HCT116 (cell line): ENCODE measurements at regions not wholly inside any gene's neighbourhood (a gene's known extent, or its start where the extent isn't known, plus 50 kb on each side); places are given as distances from the start of the nearest gene placed in this dataset.

ENCODE experiments used
- ATAC-seq: fragments of 200-7000 bp; cut with Tn5 transposase; 2 replicates; pipeline ENCODE4 v1.9.1; 2020; ENCODE audit warnings: mild to moderate bottlenecking, moderate library complexity
- BruUV-seq: library from RNA; stranded (reverse); fragments of 400-500 nt; replicated peaks from 2 replicates; lab custom pipeline; 2021; lab: Mats Ljungman, UMichigan
- CTCF ChIA-PET: fragments of 300-600 bp; sonication (Branson Sonifier 250); formaldehyde crosslinking; loops from one replicate; lab custom pipeline; 2021; ENCODE audit warnings: antibody characterized with exemption; lab: Charles Lee
- POLR2A ChIA-PET: fragments of 300-600, 350-600 bp; sonication (Branson Sonifier 250); formaldehyde crosslinking; loops from one replicate; lab custom pipeline; 2021; ENCODE audit warnings: antibody characterized with exemption; lab: Charles Lee
- RAD21 ChIA-PET, 2 experiments: fragments of 300-600 bp; sonication (Branson Sonifier 250); formaldehyde crosslinking; loops; one replicate each; lab custom pipeline; 2023; ENCODE audit warnings: low total read pairs in 2 of 2; ENCODE audit not compliant: uncharacterized antibody in 2 of 2, unreplicated experiment in 2 of 2, low non-redundant PET in 1 of 2; lab: Charles Lee
- DNase-seq: peaks from one replicate; pipeline ENCODE4 v3.0.0-alpha.2; 2010; ENCODE audit warnings: low read depth, low spot score
- H2AFZ ChIP-seq: fragments of 200-600 bp; shearing (Covaris generic), sonication (generic); 2 replicates; pipeline ENCODE4 v1.6.1; 2017; ENCODE audit warnings: low read depth, mixed run types, mixed read lengths, antibody characterized with exemption, low read length; ENCODE audit not compliant: poor library complexity, severe bottlenecking
- H3K27ac ChIP-seq: 2 replicates; pipeline ENCODE4 v1.5.1; 2012; ENCODE audit warnings: low read depth, low read length
- H3K27me3 ChIP-seq: fragments of 200-600 bp; sonication (generic); 2 replicates; pipeline ENCODE4 v1.6.1; 2016; ENCODE audit warnings: mixed run types, low read length, mixed read lengths; ENCODE audit not compliant: insufficient read depth
- H3K36me3 ChIP-seq, 2 experiments: fragments of 200-500 bp in 1 of 2; fragments of 200-600 bp in 1 of 2; sonication (Bioruptor generic) in 1 of 2; sonication (generic) in 1 of 2; 2 replicates each; pipeline versions ENCODE4 v1.5.1 to v1.6.1; 2014 to 2016; ENCODE audit warnings: low read length in 2 of 2, inconsistent platforms in 1 of 2, mixed read lengths in 1 of 2, mixed run types in 1 of 2; ENCODE audit not compliant: insufficient read depth in 2 of 2, control insufficient read depth in 1 of 2
- H3K4me1 ChIP-seq, 2 experiments: fragments of 200-600 bp in 1 of 2; sonication (generic) in 1 of 2; 2 replicates each; pipeline versions ENCODE4 v1.5.1 to v1.6.1; 2012 to 2017; ENCODE audit warnings: low read length in 2 of 2, inconsistent platforms in 1 of 2, mild to moderate bottlenecking in 1 of 2, mixed read lengths in 1 of 2, mixed run types in 1 of 2, moderate library complexity in 1 of 2; ENCODE audit not compliant: insufficient read depth in 2 of 2, control insufficient read depth in 1 of 2
- H3K4me2 ChIP-seq: fragments of 200-600 bp; sonication (generic); 2 replicates; pipeline ENCODE4 v1.6.1; 2017; ENCODE audit warnings: mixed run types, low read length, mixed read lengths
- H3K4me3 ChIP-seq, 2 experiments: fragments of 200-600 bp in 1 of 2; sonication (generic) in 1 of 2; replicated peaks in 1 of 2; 2 replicates each; pipeline ENCODE4 v1.5.1; 2011 to 2016; ENCODE audit warnings: low read length in 2 of 2, control low read depth in 1 of 2, low read depth in 1 of 2, mild to moderate bottlenecking in 1 of 2, mixed read lengths in 1 of 2, mixed run types in 1 of 2
- H3K79me2 ChIP-seq: fragments of 200-600 bp; sonication (generic); 2 replicates; pipeline ENCODE4 v1.6.1; 2017; ENCODE audit warnings: mild to moderate bottlenecking, mixed run types, low read length, moderate library complexity, mixed read lengths; ENCODE audit not compliant: insufficient read depth
- H3K9ac ChIP-seq: fragments of 200-600 bp; sonication (generic); 2 replicates; pipeline ENCODE4 v1.6.1; 2016; ENCODE audit warnings: low read length, mixed read lengths
- H3K9me2 ChIP-seq: fragments of 200-600 bp; sonication (generic), shearing (Covaris generic); 2 replicates; pipeline ENCODE4 v1.6.1; 2017; ENCODE audit warnings: mixed run types, mild to moderate bottlenecking, moderate library complexity; ENCODE audit not compliant: insufficient read depth
- H3K9me3 ChIP-seq, 2 experiments: fragments of 200-500 bp in 1 of 2; fragments of 200-600 bp in 1 of 2; sonication (Bioruptor generic) in 1 of 2; sonication (generic) in 1 of 2; 2 replicates each; pipeline ENCODE4 v1.6.1; 2014 to 2017; ENCODE audit warnings: low read length in 2 of 2, mixed read lengths in 2 of 2, inconsistent platforms in 1 of 2, low read depth in 1 of 2, mild to moderate bottlenecking in 1 of 2, mixed run types in 1 of 2, moderate library complexity in 1 of 2; ENCODE audit not compliant: control insufficient read depth in 1 of 2, insufficient read depth in 1 of 2
- H4K20me1 ChIP-seq: fragments of 200-600 bp; sonication (generic), shearing (Covaris generic); 2 replicates; pipeline ENCODE4 v1.6.1; 2017; ENCODE audit warnings: mixed run types, mild to moderate bottlenecking, moderate library complexity; ENCODE audit not compliant: insufficient read depth
- CBX3 ChIP-seq: IDR thresholded peaks from 2 replicates; pipeline ENCODE4 v1.6.1; 2012; ENCODE audit warnings: low read depth
- CEBPB ChIP-seq: IDR thresholded peaks from 2 replicates; pipeline ENCODE4 v1.6.1; 2012; ENCODE audit warnings: low read depth
- CTCF ChIP-seq, 3 experiments: fragments of 200-600 bp in 1 of 3; sonication (generic) in 1 of 3; IDR thresholded peaks in 2 of 3; conservative IDR thresholded peaks in 1 of 3; 2 replicates each; pipeline ENCODE4 v1.5.1; 2012 to 2017; ENCODE audit warnings: low read depth in 2 of 3, low read length in 2 of 3, antibody characterized with exemption in 1 of 3, borderline replicate concordance in 1 of 3, control low read depth in 1 of 3, mild to moderate bottlenecking in 1 of 3, mixed read lengths in 1 of 3, mixed run types in 1 of 3, moderate library complexity in 1 of 3; ENCODE audit not compliant: insufficient read depth in 1 of 3
- EGR1 ChIP-seq: IDR thresholded peaks from 2 replicates; pipeline ENCODE4 v1.6.1; 2012; ENCODE audit warnings: low read depth
- ELF1 ChIP-seq: IDR thresholded peaks from 2 replicates; pipeline ENCODE4 v1.6.1; 2012; ENCODE audit warnings: low read depth, borderline replicate concordance
- EZH2phosphoT487 ChIP-seq: fragments of 200-600 bp; IDR thresholded peaks from 2 replicates; pipeline ENCODE4 v1.6.1; 2018; ENCODE audit warnings: antibody characterized with exemption, borderline replicate concordance
- FOSL1 ChIP-seq: IDR thresholded peaks from 2 replicates; pipeline ENCODE4 v1.6.1; 2012; ENCODE audit warnings: low read depth
- JUND ChIP-seq: IDR thresholded peaks from 2 replicates; pipeline ENCODE4 v1.6.1; 2012
- RAD21 ChIP-seq: IDR thresholded peaks from 2 replicates; pipeline ENCODE4 v1.6.1; 2012; ENCODE audit warnings: low read depth, mild to moderate bottlenecking
- REST ChIP-seq: IDR thresholded peaks from 2 replicates; pipeline ENCODE4 v1.6.1; 2012; ENCODE audit warnings: low read depth
- SIN3A ChIP-seq: IDR thresholded peaks from 2 replicates; pipeline ENCODE4 v1.6.1; 2012; ENCODE audit warnings: low read depth
- SP1 ChIP-seq: IDR thresholded peaks from 2 replicates; pipeline ENCODE4 v1.6.1; 2012; ENCODE audit warnings: low read depth
- SRF ChIP-seq: IDR thresholded peaks from 2 replicates; pipeline ENCODE4 v1.6.1; 2012; ENCODE audit warnings: low read depth
- TCF7L2 ChIP-seq: IDR thresholded peaks from 2 replicates; pipeline ENCODE4 v1.7.0; 2011; ENCODE audit warnings: borderline replicate concordance, inconsistent platforms; ENCODE audit not compliant: insufficient read depth, insufficient read length; ENCODE audit errors: extremely low read depth
- YY1 ChIP-seq: IDR thresholded peaks from 2 replicates; pipeline ENCODE4 v1.6.1; 2011; ENCODE audit warnings: low read length, low read depth, moderate library complexity, mild to moderate bottlenecking; ENCODE audit not compliant: insufficient replicate concordance; ENCODE audit errors: extremely low read depth
- ZFX ChIP-seq: fragments of 450-650 bp; IDR thresholded peaks from 2 replicates; pipeline ENCODE4 v1.6.1; 2017
- intact Hi-C: fragments of 100-400 bp; cut with micrococcal nuclease; formaldehyde crosslinking; loops from 2 replicates; pipeline ENCODE4 v1.10.0; 2022
- TF ChIP-seq, protein P1 (sequence below): IDR thresholded peaks from 2 replicates; pipeline ENCODE4 v1.6.1; 2012

DNA sequence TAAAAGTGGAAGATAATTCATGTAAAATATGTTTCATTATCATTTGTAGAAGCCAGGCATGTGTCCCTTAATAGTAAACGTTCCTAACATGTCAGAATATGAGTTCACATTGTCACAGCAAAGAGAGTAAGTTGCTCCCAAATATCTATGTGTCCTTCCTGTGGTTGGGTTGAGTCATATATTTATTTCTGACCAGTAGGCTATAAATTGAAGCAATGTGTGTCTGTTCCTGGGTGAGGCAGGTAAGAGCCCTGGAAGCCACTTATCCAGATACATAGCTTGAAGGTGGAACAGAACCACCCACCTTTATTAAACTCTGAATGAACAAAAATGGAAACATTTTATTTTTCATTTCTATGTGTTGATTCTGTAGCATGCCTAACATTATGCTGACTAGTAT, 2251.6 kb downstream of the NCAM2 start:
- no TSS peak for BruUV-seq
- H3K79me2 ChIP-seq, result no peaks in the 10 kb centered on the region
- TF ChIP-seq EGR1 (no peak), CBX3 (no peak)
- H3K4me2 ChIP-seq, result no peak overlapping the region
- no peaks in the 10 kb centered on the region for H3K27me3 ChIP-seq
- peaks cover 22 to 28% of the 10 kb centered on the region in 2 experiments; a peak in 2 of 4 replicates for H3K9me3 ChIP-seq
- intact Hi-C loops, result no loop called here
- no peaks in the 10 kb centered on the region for H4K20me1 ChIP-seq
- ATAC-seq (no peak), DNase-seq (no peak)
- ChIA-PET RAD21 (no interaction called here), CTCF (no interaction called here), POLR2A (no interaction called here)
- no peaks in the 10 kb centered on the region for H3K9me2 ChIP-seq
- H3K36me3 ChIP-seq, result no peaks in the 10 kb centered on the region
- H3K27ac ChIP-seq, result no peak overlapping the region
- H3K4me3 ChIP-seq, result no peak overlapping the region
- H3K4me1 ChIP-seq, result no peaks in the 10 kb centered on the region
- no peak overlapping the region for H3K9ac ChIP-seq
- H2AFZ ChIP-seq, result no peak overlapping the region

DNA sequence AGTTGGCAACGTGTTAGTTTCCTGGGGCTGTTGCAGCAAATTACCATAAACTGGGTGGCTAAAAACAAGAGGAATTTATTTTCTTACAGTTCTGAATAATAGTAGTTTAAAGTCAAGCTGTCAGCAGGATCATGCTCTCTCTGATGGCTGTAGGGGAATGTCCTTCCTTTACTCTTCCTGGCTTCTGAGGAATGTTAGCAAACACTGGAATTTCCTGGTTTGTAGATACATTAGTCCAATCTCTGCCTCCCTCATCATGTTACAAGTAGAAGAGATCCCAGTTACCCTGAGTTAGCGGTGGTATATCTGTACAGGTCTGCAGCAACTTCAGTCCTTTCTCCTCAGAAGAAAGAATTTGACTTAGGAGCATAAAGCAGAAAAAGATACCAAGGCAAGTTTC, 2249.1 kb downstream of the NCAM2 start:
- H2AFZ ChIP-seq, result no peak overlapping the region
- no peaks in the 10 kb centered on the region for H3K36me3 ChIP-seq
- ATAC-seq (no peak), DNase-seq (no peak)
- no peak overlapping the region for H3K27ac ChIP-seq
- BruUV-seq, result no TSS peak
- intact Hi-C loops, result no loop called here
- peaks cover 31 to 32% of the 10 kb centered on the region in 2 experiments; a peak in 2 of 4 replicates for H3K9me3 ChIP-seq
- RAD21 ChIA-PET, result no interaction called here
- H3K79me2 ChIP-seq, result no peaks in the 10 kb centered on the region
- no peak overlapping the region for H3K4me2 ChIP-seq
- H3K9me2 ChIP-seq, result no peaks in the 10 kb centered on the region
- no peak overlapping the region for H3K9ac ChIP-seq
- no peak overlapping the region for H3K4me3 ChIP-seq
- H3K4me1 ChIP-seq, result no peaks in the 10 kb centered on the region
- no peaks in the 10 kb centered on the region for H4K20me1 ChIP-seq
- POLR2A ChIA-PET, result no interaction called here
- no peaks in the 10 kb centered on the region for H3K27me3 ChIP-seq
- CTCF ChIA-PET, result no interaction called here
- TF ChIP-seq SIN3A (no peak), CEBPB (no peak), ELF1 (no peak), ZFX (no peak), RAD21 (no peak), SP1 (no peak), SRF (no peak), JUND (no peak), FOSL1 (no peak), EZH2phosphoT487 (no peak), REST (no peak), CTCF (IDR thresholded peaks at IDR 0.05 in 2 of 3, conservative IDR thresholded peaks at IDR 0.05 in 1 of 3; ENCODE audit: borderline replicate concordance in 1 of 3, insufficient read depth in 1 of 3, low read depth in 2 of 3, low read length in 2 of 3) (no peak), TCF7L2 (no peak), YY1 (no peak)
- TF ChIP-seq, protein P1, sequence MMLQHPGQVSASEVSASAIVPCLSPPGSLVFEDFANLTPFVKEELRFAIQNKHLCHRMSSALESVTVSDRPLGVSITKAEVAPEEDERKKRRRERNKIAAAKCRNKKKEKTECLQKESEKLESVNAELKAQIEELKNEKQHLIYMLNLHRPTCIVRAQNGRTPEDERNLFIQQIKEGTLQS, result no peak
